ENCODE measurements at regions not wholly inside any gene's neighbourhood (a gene's known extent, or its start where the extent isn't known, plus 50 kb on each side); places are given as distances from the start of the nearest gene placed in this dataset.

DNA sequence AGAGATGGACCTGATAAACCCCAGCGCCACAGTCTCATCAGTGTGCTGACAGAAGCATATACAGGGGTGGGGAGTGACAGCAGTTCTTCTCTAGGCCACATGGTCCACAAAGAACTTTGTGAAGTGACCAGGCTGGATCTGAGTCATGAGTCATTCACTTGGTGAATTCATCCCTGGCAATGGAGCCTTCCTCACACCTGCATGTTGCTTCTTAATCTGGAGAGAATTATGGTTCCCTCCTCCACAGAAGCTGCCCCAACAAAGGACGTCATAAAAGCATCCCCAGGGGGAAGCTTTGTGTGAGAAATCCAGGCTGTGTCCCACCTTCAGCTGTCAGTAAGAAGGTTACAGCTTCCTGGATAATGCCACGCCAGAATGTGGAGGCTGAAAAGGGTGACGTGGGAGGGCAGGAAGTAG is 215.6 kb upstream of the MAF start:
- Mint-ChIP-seq H3K36me3 (no peaks in the 10 kb centered on the region), H3K4me1 (peaks cover 2% of the 10 kb centered on the region), H3K27me3 (ENCODE audit: low read depth) (peaks cover 4% of the 10 kb centered on the region), H3K9me3 (no peaks in the 10 kb centered on the region), H3K4me3 (no peak overlapping the region), H3K27ac (no peak overlapping the region)
- no peak for TF ChIP-seq CTCF (IDR thresholded peaks at IDR 0.05; ENCODE audit: unreplicated experiment)
- no peak for DNase-seq (ENCODE audit: low spot score in 2 of 2, unreplicated experiment in 2 of 2)

GRCh38 chr16:79815049-79815448 is 214.5 kb upstream of the MAF start:
- Mint-ChIP-seq H3K4me3 (no peak overlapping the region), H3K27ac (no peak overlapping the region), H3K9me3 (no peaks in the 10 kb centered on the region), H3K36me3 (no peaks in the 10 kb centered on the region), H3K27me3 (ENCODE audit: low read depth) (peaks cover 4% of the 10 kb centered on the region), H3K4me1 (peaks cover 8% of the 10 kb centered on the region)
- no peak for DNase-seq (ENCODE audit: low spot score in 2 of 2, unreplicated experiment in 2 of 2)
- TF ChIP-seq CTCF (IDR thresholded peaks at IDR 0.05; ENCODE audit: unreplicated experiment) = no peak

DNA sequence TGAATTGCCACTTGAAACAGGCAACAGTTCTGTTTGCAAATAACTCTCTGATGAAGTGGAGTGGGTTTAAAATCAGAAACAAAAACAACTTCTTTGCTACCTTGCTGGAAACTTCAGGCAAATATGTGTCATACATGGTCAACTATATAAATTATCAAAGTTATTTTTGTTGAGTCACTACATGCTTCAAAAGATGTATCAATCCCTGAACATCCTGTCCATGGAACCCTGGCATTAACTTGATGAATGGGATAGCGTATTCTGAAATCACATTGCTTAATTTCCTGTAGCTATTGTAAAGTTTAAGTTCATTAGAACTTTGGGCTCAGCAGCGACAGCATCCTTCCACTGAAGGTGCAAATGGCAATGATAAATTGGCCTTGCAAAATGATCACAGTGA is 213.6 kb upstream of the MAF start:
- no peak for TF ChIP-seq CTCF (IDR thresholded peaks at IDR 0.05; ENCODE audit: unreplicated experiment)
- H3K4me3 Mint-ChIP-seq = no peak overlapping the region
- no peak for DNase-seq (ENCODE audit: low spot score in 2 of 2, unreplicated experiment in 2 of 2)
- no peaks in the 10 kb centered on the region for H3K36me3 Mint-ChIP-seq
- peaks cover 8% of the 10 kb centered on the region for H3K4me1 Mint-ChIP-seq
- no peak overlapping the region for H3K27ac Mint-ChIP-seq
- H3K27me3 Mint-ChIP-seq (ENCODE audit: low read depth) = peaks cover 4% of the 10 kb centered on the region
- peaks cover 4% of the 10 kb centered on the region for H3K9me3 Mint-ChIP-seq

GRCh38 chr16:79811541-79811940 is 211.0 kb upstream of the MAF start:
- H3K4me3 Mint-ChIP-seq = no peak overlapping the region
- no peaks in the 10 kb centered on the region for H3K27me3 Mint-ChIP-seq (ENCODE audit: low read depth)
- DNase-seq (ENCODE audit: low spot score in 2 of 2, unreplicated experiment in 2 of 2) = no peak
- H3K4me1 Mint-ChIP-seq = peaks cover 8% of the 10 kb centered on the region
- H3K36me3 Mint-ChIP-seq = no peaks in the 10 kb centered on the region
- TF ChIP-seq CTCF (IDR thresholded peaks at IDR 0.05; ENCODE audit: unreplicated experiment) = no peak
- no peak overlapping the region for H3K27ac Mint-ChIP-seq
- H3K9me3 Mint-ChIP-seq = peaks cover 16% of the 10 kb centered on the region

- Mint-ChIP-seq H3K27ac (peak overlapping the region; percentile 32), H3K36me3 (no peaks in the 10 kb centered on the region), H3K4me1 (peaks cover 13% of the 10 kb centered on the region), H3K9me3 (peaks cover 16% of the 10 kb centered on the region), H3K27me3 (ENCODE audit: low read depth) (no peaks in the 10 kb centered on the region), H3K4me3 (no peak overlapping the region)
- no peak for TF ChIP-seq CTCF (IDR thresholded peaks at IDR 0.05; ENCODE audit: unreplicated experiment)
- DNase-seq (ENCODE audit: low spot score in 2 of 2, unreplicated experiment in 2 of 2) = no peak
These were observed 210.1 kb upstream of the MAF start for GRCh38 chr16:79810449-79811189.
